ENCODE measurements at regions not wholly inside any gene's neighbourhood (a gene's known extent, or its start where the extent isn't known, plus 50 kb on each side); places are given as distances from the start of the nearest gene placed in this dataset.

DNA sequence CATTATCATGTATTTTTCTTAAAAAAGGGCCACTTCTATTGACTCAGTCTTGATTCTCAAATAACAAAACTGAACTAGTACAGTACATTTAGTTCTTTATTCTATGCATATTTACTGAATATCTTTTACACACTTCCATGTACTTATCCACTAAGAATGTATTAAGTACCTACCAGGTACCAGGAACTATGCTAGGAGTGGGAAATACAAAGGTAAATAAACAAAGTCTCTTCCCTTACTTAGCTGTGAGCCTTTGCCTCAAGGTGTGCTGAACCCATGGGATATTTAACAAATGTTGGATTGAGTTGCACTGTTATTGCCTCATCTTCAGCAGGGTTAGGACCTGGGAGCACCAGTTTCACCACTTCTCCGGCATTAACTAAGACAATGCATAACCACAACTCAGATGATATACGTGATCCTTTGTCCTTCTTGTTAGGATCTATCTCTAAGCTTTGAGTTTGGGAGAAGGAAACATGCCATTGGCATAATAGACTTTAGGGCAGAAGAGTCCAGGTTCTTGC lies 533.9 kb downstream of the TFAP2B start:
- Histone ChIP-seq H3K4me3 (ENCODE audit: low read depth in 1 of 3, low read length in 3 of 3) (no peak overlapping the region), H3K4me1 (ENCODE audit: control insufficient read depth in 3 of 3, insufficient read depth in 2 of 3, low read depth in 1 of 3, low read length in 2 of 3) (no peaks in the 10 kb centered on the region), H3K36me3 (ENCODE audit: control insufficient read depth in 3 of 3, insufficient read depth in 2 of 3, low read depth in 1 of 3, low read length in 3 of 3) (no peaks in the 10 kb centered on the region), H3K27me3 (ENCODE audit: control insufficient read depth in 3 of 3, insufficient read depth in 3 of 3, low read length in 3 of 3) (peaks cover 0 to 4% (median 0%) of the 10 kb centered on the region in 3 donors), H3K27ac (ENCODE audit: low read depth in 1 of 3, low read length in 2 of 3) (no peak overlapping the region), H3K9me3 (ENCODE audit: control insufficient read depth in 2 of 2, insufficient read depth in 1 of 2, low read depth in 1 of 2, low read length in 1 of 2) (no peaks in the 10 kb centered on the region)
- 86 to 88% (median 87%) methylated on average over 2 of the region's 2 CpGs for WGBS, 3 donors
- FAIRE-seq (no peak), DNase-seq (no peak)

- Histone ChIP-seq H3K27me3 (ENCODE audit: control insufficient read depth in 3 of 3, insufficient read depth in 3 of 3, low read length in 3 of 3) (no peaks in the 10 kb centered on the region), H3K27ac (ENCODE audit: low read depth in 1 of 3, low read length in 2 of 3) (no peak overlapping the region), H3K36me3 (ENCODE audit: control insufficient read depth in 3 of 3, insufficient read depth in 2 of 3, low read depth in 1 of 3, low read length in 3 of 3) (no peaks in the 10 kb centered on the region), H3K4me3 (ENCODE audit: low read depth in 1 of 3, low read length in 3 of 3) (no peak overlapping the region), H3K9me3 (ENCODE audit: control insufficient read depth in 2 of 2, insufficient read depth in 1 of 2, low read depth in 1 of 2, low read length in 1 of 2) (no peaks in the 10 kb centered on the region), H3K4me1 (ENCODE audit: control insufficient read depth in 3 of 3, insufficient read depth in 2 of 3, low read depth in 1 of 3, low read length in 2 of 3) (no peaks in the 10 kb centered on the region)
- DNase-seq (no peak), FAIRE-seq (no peak)
- 31 to 44% (median 31%) methylated on average over 2 of the region's 2 CpGs for WGBS, 3 donors
These were observed 541.6 kb downstream of the TFAP2B start for GRCh38 chr6:51360287-51360686.

DNA sequence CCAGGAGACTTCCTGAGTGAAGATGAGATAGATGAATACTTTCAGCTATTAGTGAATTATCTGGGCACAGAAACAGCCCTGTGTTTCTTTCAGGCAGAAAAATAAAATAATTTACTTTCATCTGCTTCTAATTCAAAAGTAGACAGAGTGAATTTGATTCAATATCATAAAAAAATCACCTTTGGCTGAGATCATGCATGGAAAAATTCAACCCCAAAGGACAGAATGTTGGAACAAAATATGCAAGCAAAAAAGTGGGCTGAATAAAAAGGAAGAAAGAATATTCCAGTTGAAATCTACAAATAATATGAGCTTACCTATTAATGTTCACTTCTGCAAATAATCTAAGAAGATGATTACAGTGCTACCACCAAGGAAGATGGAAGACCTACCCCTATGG lies 546.9 kb downstream of the TFAP2B start:
- Histone ChIP-seq H3K9me3 (ENCODE audit: control insufficient read depth in 2 of 2, insufficient read depth in 1 of 2, low read depth in 1 of 2, low read length in 1 of 2) (no peaks in the 10 kb centered on the region), H3K27ac (ENCODE audit: low read depth in 1 of 3, low read length in 2 of 3) (no peak overlapping the region), H3K36me3 (ENCODE audit: control insufficient read depth in 3 of 3, insufficient read depth in 2 of 3, low read depth in 1 of 3, low read length in 3 of 3) (no peaks in the 10 kb centered on the region), H3K4me3 (ENCODE audit: low read depth in 1 of 3, low read length in 3 of 3) (no peak overlapping the region), H3K4me1 (ENCODE audit: control insufficient read depth in 3 of 3, insufficient read depth in 2 of 3, low read depth in 1 of 3, low read length in 2 of 3) (no peaks in the 10 kb centered on the region), H3K27me3 (ENCODE audit: control insufficient read depth in 3 of 3, insufficient read depth in 3 of 3, low read length in 3 of 3) (no peaks in the 10 kb centered on the region)
- DNase-seq (no peak), FAIRE-seq (no peak)

- Histone ChIP-seq H3K27me3 (ENCODE audit: control insufficient read depth in 3 of 3, insufficient read depth in 3 of 3, low read length in 3 of 3) (no peaks in the 10 kb centered on the region), H3K36me3 (ENCODE audit: control insufficient read depth in 3 of 3, insufficient read depth in 2 of 3, low read depth in 1 of 3, low read length in 3 of 3) (no peaks in the 10 kb centered on the region), H3K9me3 (ENCODE audit: control insufficient read depth in 2 of 2, insufficient read depth in 1 of 2, low read depth in 1 of 2, low read length in 1 of 2) (no peaks in the 10 kb centered on the region), H3K4me1 (ENCODE audit: control insufficient read depth in 3 of 3, insufficient read depth in 2 of 3, low read depth in 1 of 3, low read length in 2 of 3) (no peaks in the 10 kb centered on the region), H3K4me3 (ENCODE audit: low read depth in 1 of 3, low read length in 3 of 3) (no peak overlapping the region), H3K27ac (ENCODE audit: low read depth in 1 of 3, low read length in 2 of 3) (no peak overlapping the region)
- DNase-seq (no peak), FAIRE-seq (no peak)
- WGBS, 3 donors = 39 to 77% (median 62%) methylated on average over 1 of the region's 1 CpG
These were observed 550.8 kb downstream of the TFAP2B start for GRCh38 chr6:51369485-51369884.

DNA sequence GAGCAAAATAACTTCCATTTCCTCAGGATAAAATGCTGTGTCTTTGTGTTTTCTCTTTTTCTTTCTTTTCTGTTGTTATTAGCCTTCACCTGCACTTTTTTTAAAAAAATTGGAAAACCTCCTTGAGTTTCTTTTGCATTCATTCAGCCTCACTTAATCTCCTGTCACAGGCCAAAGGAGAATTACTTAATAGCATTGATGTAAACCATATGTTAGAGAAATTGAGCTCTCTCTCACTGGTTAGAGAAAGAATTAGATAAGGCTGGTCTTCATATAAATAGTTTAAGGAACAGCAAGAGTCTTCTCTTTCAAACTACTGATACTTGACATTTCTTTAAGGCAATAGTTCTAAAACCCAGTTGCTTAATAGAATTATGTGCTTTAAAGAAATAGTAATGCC lies 564.2 kb downstream of the TFAP2B start:
- Histone ChIP-seq H3K4me1 (ENCODE audit: control insufficient read depth in 3 of 3, insufficient read depth in 2 of 3, low read depth in 1 of 3, low read length in 2 of 3) (no peaks in the 10 kb centered on the region), H3K27me3 (ENCODE audit: control insufficient read depth in 3 of 3, insufficient read depth in 3 of 3, low read length in 3 of 3) (no peaks in the 10 kb centered on the region), H3K27ac (ENCODE audit: low read depth in 1 of 3, low read length in 2 of 3) (no peak overlapping the region), H3K4me3 (ENCODE audit: low read depth in 1 of 3, low read length in 3 of 3) (no peak overlapping the region), H3K36me3 (ENCODE audit: control insufficient read depth in 3 of 3, insufficient read depth in 2 of 3, low read depth in 1 of 3, low read length in 3 of 3) (no peaks in the 10 kb centered on the region), H3K9me3 (ENCODE audit: control insufficient read depth in 2 of 2, insufficient read depth in 1 of 2, low read depth in 1 of 2, low read length in 1 of 2) (no peaks in the 10 kb centered on the region)
- FAIRE-seq (no peak), DNase-seq (no peak)

DNA sequence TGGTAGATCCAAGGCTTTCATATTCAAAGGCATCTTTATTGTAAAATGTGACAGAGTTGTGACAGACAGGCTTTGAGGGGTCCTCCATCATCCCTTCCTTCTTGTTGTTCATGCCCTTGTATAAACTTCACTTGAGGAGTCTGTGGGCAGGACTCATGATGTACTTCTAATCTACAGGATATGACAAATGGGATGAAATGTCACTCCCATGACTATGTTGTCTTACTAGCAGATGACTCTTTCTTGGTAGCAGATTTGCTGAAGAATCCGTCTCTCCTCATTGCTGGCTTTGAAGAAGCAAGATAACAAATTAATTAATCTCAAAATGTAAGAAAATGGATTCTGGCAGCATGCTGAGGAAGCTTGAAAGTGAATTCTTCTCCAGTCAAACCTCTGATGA lies 566.1 kb downstream of the TFAP2B start:
- H3K27me3 ChIP-seq (ENCODE audit: control insufficient read depth in 3 of 3, insufficient read depth in 3 of 3, low read length in 3 of 3) = no peaks in the 10 kb centered on the region
- no peaks in the 10 kb centered on the region for H3K4me1 ChIP-seq (ENCODE audit: control insufficient read depth in 3 of 3, insufficient read depth in 2 of 3, low read depth in 1 of 3, low read length in 2 of 3)
- DNase-seq (no peak), FAIRE-seq (no peak)
- no peak overlapping the region for H3K27ac ChIP-seq (ENCODE audit: low read depth in 1 of 3, low read length in 2 of 3)
- no peaks in the 10 kb centered on the region for H3K36me3 ChIP-seq (ENCODE audit: control insufficient read depth in 3 of 3, insufficient read depth in 2 of 3, low read depth in 1 of 3, low read length in 3 of 3)
- 65 to 75% (median 66%) methylated on average over 1 of the region's 1 CpG for WGBS, 3 donors
- H3K4me3 ChIP-seq (ENCODE audit: low read depth in 1 of 3, low read length in 3 of 3) = no peak overlapping the region
- no peaks in the 10 kb centered on the region for H3K9me3 ChIP-seq (ENCODE audit: control insufficient read depth in 2 of 2, insufficient read depth in 1 of 2, low read depth in 1 of 2, low read length in 1 of 2)

GRCh38 chr6:51386347-51386836 lies 567.7 kb downstream of the TFAP2B start:
- 24 to 56% (median 33%) methylated on average over 3 of the region's 3 CpGs for WGBS, 3 donors
- Histone ChIP-seq H3K4me3 (ENCODE audit: low read depth in 1 of 3, low read length in 3 of 3) (no peak overlapping the region), H3K4me1 (ENCODE audit: control insufficient read depth in 3 of 3, insufficient read depth in 2 of 3, low read depth in 1 of 3, low read length in 2 of 3) (no peaks in the 10 kb centered on the region), H3K36me3 (ENCODE audit: control insufficient read depth in 3 of 3, insufficient read depth in 2 of 3, low read depth in 1 of 3, low read length in 3 of 3) (no peaks in the 10 kb centered on the region), H3K9me3 (ENCODE audit: control insufficient read depth in 2 of 2, insufficient read depth in 1 of 2, low read depth in 1 of 2, low read length in 1 of 2) (no peaks in the 10 kb centered on the region), H3K27me3 (ENCODE audit: control insufficient read depth in 3 of 3, insufficient read depth in 3 of 3, low read length in 3 of 3) (no peaks in the 10 kb centered on the region), H3K27ac (ENCODE audit: low read depth in 1 of 3, low read length in 2 of 3) (no peak overlapping the region)
- DNase-seq (no peak), FAIRE-seq (no peak)

- Histone ChIP-seq H3K27me3 (ENCODE audit: control insufficient read depth in 3 of 3, insufficient read depth in 3 of 3, low read length in 3 of 3) (no peaks in the 10 kb centered on the region), H3K9me3 (ENCODE audit: control insufficient read depth in 2 of 2, insufficient read depth in 1 of 2, low read depth in 1 of 2, low read length in 1 of 2) (no peaks in the 10 kb centered on the region), H3K4me1 (ENCODE audit: control insufficient read depth in 3 of 3, insufficient read depth in 2 of 3, low read depth in 1 of 3, low read length in 2 of 3) (no peaks in the 10 kb centered on the region), H3K36me3 (ENCODE audit: control insufficient read depth in 3 of 3, insufficient read depth in 2 of 3, low read depth in 1 of 3, low read length in 3 of 3) (no peaks in the 10 kb centered on the region), H3K4me3 (ENCODE audit: low read depth in 1 of 3, low read length in 3 of 3) (no peak overlapping the region), H3K27ac (ENCODE audit: low read depth in 1 of 3, low read length in 2 of 3) (no peak overlapping the region)
- FAIRE-seq (no peak), DNase-seq (no peak)
- WGBS, 3 donors = 76 to 81% (median 79%) methylated on average over 4 of the region's 4 CpGs
These were observed 569.2 kb downstream of the TFAP2B start for GRCh38 chr6:51387907-51388306.

GRCh38 chr6:51394061-51394460 lies 575.4 kb downstream of the TFAP2B start:
- Histone ChIP-seq H3K9me3 (ENCODE audit: control insufficient read depth in 2 of 2, insufficient read depth in 1 of 2, low read depth in 1 of 2, low read length in 1 of 2) (no peaks in the 10 kb centered on the region), H3K27me3 (ENCODE audit: control insufficient read depth in 3 of 3, insufficient read depth in 3 of 3, low read length in 3 of 3) (no peaks in the 10 kb centered on the region), H3K4me3 (ENCODE audit: low read depth in 1 of 3, low read length in 3 of 3) (no peak overlapping the region), H3K36me3 (ENCODE audit: control insufficient read depth in 3 of 3, insufficient read depth in 2 of 3, low read depth in 1 of 3, low read length in 3 of 3) (no peaks in the 10 kb centered on the region), H3K27ac (ENCODE audit: low read depth in 1 of 3, low read length in 2 of 3) (no peak overlapping the region), H3K4me1 (ENCODE audit: control insufficient read depth in 3 of 3, insufficient read depth in 2 of 3, low read depth in 1 of 3, low read length in 2 of 3) (no peaks in the 10 kb centered on the region)
- no peak for DNase-seq
- FAIRE-seq = no peak

Measured in small intestine (tissue), 7 donors.